IMR-90 (cell line): ENCODE measurements at regions not wholly inside any gene's neighbourhood (a gene's known extent, or its start where the extent isn't known, plus 50 kb on each side); places are given as distances from the start of the nearest gene placed in this dataset.

Source experiments
- ATAC-seq: fragments of 200-7000 bp; cut with Tn5 transposase; 2 replicates; pipeline ENCODE4 v1.9.1; 2020; ENCODE audit warnings: low read depth, mild to moderate bottlenecking, moderate library complexity
- BruUV-seq: library from RNA; stranded (reverse); fragments of 400-500 nt; replicated peaks from 2 replicates; lab custom pipeline; 2021; lab: Mats Ljungman, UMichigan
- CTCF ChIA-PET: fragments of 300-600 bp; formaldehyde crosslinking; extraction: SDS; loops from one replicate; lab custom pipeline; 2021; ENCODE audit warnings: antibody characterized with exemption; lab: Yijun Ruan, JAX
- POLR2A ChIA-PET: fragments of 300-600 bp; sonication (Branson Sonifier 250); formaldehyde crosslinking; loops from one replicate; lab custom pipeline; 2022; ENCODE audit warnings: antibody characterized with exemption; ENCODE audit not compliant: unreplicated experiment; lab: Charles Lee
- DNase-seq: peaks from one replicate; pipeline ENCODE4 v3.0.0; 2013
- H2AFZ ChIP-seq: replicated peaks from 2 replicates; pipeline ENCODE3; 2013; ENCODE audit warnings: low read length, mild to moderate bottlenecking; ENCODE audit not compliant: poor library complexity
- H2AK5ac ChIP-seq: 2 replicates; pipeline ENCODE4 v1.6.1; 2013; ENCODE audit warnings: low read depth, low read length, inconsistent platforms
- H2AK9ac ChIP-seq: replicated peaks from 2 replicates; pipeline ENCODE3; 2013; ENCODE audit warnings: mild to moderate bottlenecking, low read depth, low read length, moderate library complexity; ENCODE audit not compliant: poor library complexity
- H2BK120ac ChIP-seq: 2 replicates; pipeline ENCODE4 v1.6.1; 2013; ENCODE audit warnings: low read depth, low read length, inconsistent platforms
- H2BK15ac ChIP-seq: 3 replicates; pipeline ENCODE4 v1.6.1; 2013; ENCODE audit warnings: low read depth, low read length, inconsistent platforms
- H2BK20ac ChIP-seq: 2 replicates; pipeline ENCODE4 v1.6.1; 2013; ENCODE audit warnings: low read depth, mild to moderate bottlenecking, inconsistent platforms, low read length, moderate library complexity
- H2BK5ac ChIP-seq: 2 replicates; pipeline ENCODE4 v1.6.1; 2013; ENCODE audit warnings: mild to moderate bottlenecking, low read depth, low read length, inconsistent platforms; ENCODE audit not compliant: poor library complexity, severe bottlenecking
- H3K14ac ChIP-seq: replicated peaks from 2 replicates; pipeline ENCODE4 v1.6.1; 2013; ENCODE audit warnings: low read depth, low read length, inconsistent platforms
- H3K18ac ChIP-seq: 2 replicates; pipeline ENCODE4 v1.6.1; 2013; ENCODE audit warnings: low read depth, low read length, control low read depth
- H3K23ac ChIP-seq: 2 replicates; pipeline ENCODE4 v1.6.1; 2013; ENCODE audit warnings: low read depth, low read length, inconsistent platforms
- H3K27ac ChIP-seq: 2 replicates; pipeline ENCODE4 v1.5.1; 2013; ENCODE audit warnings: mild to moderate bottlenecking, control low read depth, low read length; ENCODE audit not compliant: insufficient read depth
- H3K27me3 ChIP-seq: 2 replicates; pipeline ENCODE4 v1.6.1; 2013; ENCODE audit warnings: low read length; ENCODE audit not compliant: control insufficient read depth, insufficient read depth
- H3K36me3 ChIP-seq: 2 replicates; pipeline ENCODE4 v1.6.1; 2013; ENCODE audit warnings: low read length, mixed read lengths; ENCODE audit not compliant: control insufficient read depth, insufficient read depth
- H3K4ac ChIP-seq: 2 replicates; pipeline ENCODE4 v1.6.1; 2013; ENCODE audit warnings: low read depth, low read length, inconsistent platforms
- H3K4me1 ChIP-seq: 2 replicates; pipeline ENCODE4 v1.6.1; 2013; ENCODE audit warnings: low read length, mixed read lengths; ENCODE audit not compliant: control insufficient read depth, insufficient read depth
- H3K4me2 ChIP-seq: 2 replicates; pipeline ENCODE4 v1.6.1; 2013; ENCODE audit warnings: low read depth, mild to moderate bottlenecking, control low read depth, low read length, moderate library complexity
- H3K4me3 ChIP-seq: 2 replicates; pipeline ENCODE4 v1.5.1; 2013; ENCODE audit warnings: low read depth, mild to moderate bottlenecking, control low read depth, low read length, moderate library complexity; ENCODE audit not compliant: insufficient read depth
- H3K56ac ChIP-seq: 2 replicates; pipeline ENCODE4 v1.6.1; 2013; ENCODE audit warnings: low read length, inconsistent platforms; ENCODE audit not compliant: insufficient read depth; ENCODE audit errors: extremely low read depth
- H3K79me1 ChIP-seq, 2 experiments: 2 replicates each; pipeline ENCODE4 v1.6.1; 2013; ENCODE audit warnings: low read length in 2 of 2, inconsistent platforms in 1 of 2, low read depth in 1 of 2
- H3K9ac ChIP-seq: 2 replicates; pipeline ENCODE4 v1.6.1; 2013; ENCODE audit warnings: low read depth, low read length, control low read depth
- H3K9me1 ChIP-seq: 2 replicates; pipeline ENCODE4 v1.6.1; 2013; ENCODE audit warnings: low read length, inconsistent platforms; ENCODE audit not compliant: insufficient read depth
- H3K9me3 ChIP-seq: 2 replicates; pipeline ENCODE4 v1.6.1; 2013; ENCODE audit warnings: low read length; ENCODE audit not compliant: control insufficient read depth, insufficient read depth
- H4K20me1 ChIP-seq: 2 replicates; pipeline ENCODE4 v1.6.1; 2013; ENCODE audit warnings: low read length, inconsistent platforms; ENCODE audit not compliant: insufficient read depth
- H4K5ac ChIP-seq: 2 replicates; pipeline ENCODE4 v1.6.1; 2013; ENCODE audit warnings: mild to moderate bottlenecking, low read depth, low read length, control low read depth
- H4K8ac ChIP-seq, 2 experiments: 2 replicates each; pipeline ENCODE4 v1.6.1; 2013; ENCODE audit warnings: low read depth in 2 of 2, low read length in 2 of 2, control low read depth in 1 of 2, inconsistent platforms in 1 of 2
- H4K91ac ChIP-seq: 2 replicates; pipeline ENCODE4 v1.6.1; 2013; ENCODE audit warnings: low read depth, low read length, inconsistent platforms; ENCODE audit not compliant: insufficient read depth
- BHLHE40 ChIP-seq: fragments of 150-350 bp; IDR thresholded peaks from 2 replicates; pipeline ENCODE4 v1.6.1; 2016; ENCODE audit warnings: mild to moderate bottlenecking, low read depth, low read length
- CEBPB ChIP-seq: IDR thresholded peaks from 2 replicates; pipeline ENCODE4 v1.6.1; 2012; ENCODE audit warnings: low read depth, low read length, improper control_type of control experiment
- CHD1 ChIP-seq: IDR thresholded peaks from 2 replicates; pipeline ENCODE4 v1.6.1; 2012; ENCODE audit warnings: low read depth, low read length, improper control_type of control experiment
- CTCF ChIP-seq: conservative IDR thresholded peaks from 2 replicates; pipeline ENCODE4 v1.5.1; 2012; ENCODE audit warnings: mild to moderate bottlenecking, low read depth, low read length, improper control_type of control experiment
- ELK1 ChIP-seq: fragments of 150-350 bp; IDR thresholded peaks from 2 replicates; pipeline ENCODE4 v1.6.1; 2016; ENCODE audit warnings: low read depth, mild to moderate bottlenecking, low read length, moderate library complexity, borderline replicate concordance
- FOS ChIP-seq: fragments of 150-350 bp; IDR thresholded peaks from 2 replicates; pipeline ENCODE4 v1.6.1; 2016; ENCODE audit warnings: low read depth, low read length
- MAFK ChIP-seq: IDR thresholded peaks from 2 replicates; pipeline ENCODE4 v1.6.1; 2012; ENCODE audit warnings: low read depth, low read length, improper control_type of control experiment
- MAZ ChIP-seq: IDR thresholded peaks from 2 replicates; pipeline ENCODE4 v1.6.1; 2012; ENCODE audit warnings: low read depth, mild to moderate bottlenecking, low read length, improper control_type of control experiment, moderate library complexity, borderline replicate concordance
- MXI1 ChIP-seq: IDR thresholded peaks from 2 replicates; pipeline ENCODE4 v1.6.1; 2012; ENCODE audit warnings: low read depth, mild to moderate bottlenecking, low read length, moderate library complexity, borderline replicate concordance
- NFE2L2 ChIP-seq: fragments of 150-350 bp; IDR thresholded peaks from 2 replicates; pipeline ENCODE4 v1.6.1; 2016; ENCODE audit warnings: low read depth, mild to moderate bottlenecking, low read length
- POLR2A ChIP-seq: IDR thresholded peaks from 2 replicates; pipeline ENCODE4 v1.6.1; 2012; ENCODE audit warnings: mild to moderate bottlenecking, low read depth, low read length
- RAD21 ChIP-seq: IDR thresholded peaks from 2 replicates; pipeline ENCODE4 v1.6.1; 2012; ENCODE audit warnings: low read length, improper control_type of control experiment
- RCOR1 ChIP-seq: IDR thresholded peaks from 2 replicates; pipeline ENCODE4 v1.6.1; 2012; ENCODE audit warnings: mild to moderate bottlenecking, low read length, improper control_type of control experiment; ENCODE audit not compliant: insufficient replicate concordance
- RFX5 ChIP-seq: IDR thresholded peaks from 2 replicates; pipeline ENCODE4 v1.8.0; 2012; ENCODE audit warnings: low read depth, mild to moderate bottlenecking, low read length, moderate library complexity
- SMC3 ChIP-seq: fragments of 150-350 bp; IDR thresholded peaks from 2 replicates; pipeline ENCODE4 v1.6.1; 2016; ENCODE audit warnings: low read depth, mild to moderate bottlenecking, antibody characterized with exemption, low read length, moderate library complexity
- USF2 ChIP-seq: fragments of 150-350 bp; IDR thresholded peaks from 2 replicates; pipeline ENCODE4 v1.6.1; 2017; ENCODE audit warnings: mild to moderate bottlenecking, antibody characterized with exemption, low read length, low read depth
- whole genome bisulfite sequencing, 2 experiments: methylation state at CpG; one replicate each; pipeline versions ENCODE4 v1.1.5 to v1.1.7; 2013; ENCODE audit warnings: missing lambda C conversion rate in 2 of 2; ENCODE audit not compliant: insufficient read length in 1 of 2; ENCODE audit errors: extremely low coverage in 2 of 2; 5-methylcytosine and 5-hydroxymethylcytosine counted together
- dilution Hi-C: fragments of 300-500 bp; cut with HindIII; formaldehyde crosslinking; loops from one replicate; pipeline ENCODE4 v1.14.3; 2018; ENCODE audit warnings: low sequenced_read_pairs; ENCODE audit not compliant: unreplicated experiment
- in situ Hi-C: fragments of 300-500 bp; cut with MboI; formaldehyde crosslinking; loops from 3 replicates; pipeline ENCODE4 v1.14.3; 2019; ENCODE audit warnings: low sequenced_read_pairs, inconsistent platforms, mixed read lengths
- intact Hi-C: fragments of 100-400 bp; cut with micrococcal nuclease; formaldehyde crosslinking; loops from 2 replicates; pipeline ENCODE4 v1.10.0; 2022

- H2BK15ac ChIP-seq: no peak overlapping the region
- no peaks in the 10 kb centered on the region for H3K4me1 ChIP-seq
- H3K27ac ChIP-seq: no peak overlapping the region
- H3K4ac ChIP-seq: no peak overlapping the region
- POLR2A ChIA-PET: no interaction called here
- H4K91ac ChIP-seq: no peak overlapping the region
- H3K36me3 ChIP-seq: no peaks in the 10 kb centered on the region
- no peak overlapping the region for H2AK9ac ChIP-seq
- H3K9me3 ChIP-seq: no peaks in the 10 kb centered on the region
- H2AFZ ChIP-seq: no peak overlapping the region
- no TSS peak for BruUV-seq
- dilution Hi-C loops (no loop called here), intact Hi-C loops (no loop called here), in situ Hi-C loops (no loop called here)
- no peak overlapping the region for H2BK120ac ChIP-seq
- H2AK5ac ChIP-seq: no peak overlapping the region
- no peak overlapping the region for H3K4me2 ChIP-seq
- no peaks in the 10 kb centered on the region for H3K9me1 ChIP-seq
- H3K14ac ChIP-seq: no peak overlapping the region
- ATAC-seq: no peak
- H4K5ac ChIP-seq: no peak overlapping the region
- no peak for DNase-seq
- no peak overlapping the region for H3K56ac ChIP-seq
- H3K23ac ChIP-seq: no peak overlapping the region
- no peak overlapping the region for H4K8ac ChIP-seq
- no peaks in the 10 kb centered on the region for H4K20me1 ChIP-seq
- H3K27me3 ChIP-seq: no peaks in the 10 kb centered on the region
- H3K9ac ChIP-seq: no peak overlapping the region
- TF ChIP-seq MXI1: no peak
- TF ChIP-seq CTCF: no peak
- TF ChIP-seq ELK1: no peak
- TF ChIP-seq RFX5: no peak
- TF ChIP-seq CEBPB: no peak
- no peak for TF ChIP-seq MAZ
- no peak for TF ChIP-seq RAD21
- TF ChIP-seq USF2: no peak
- no peak for TF ChIP-seq CHD1
- no peak for TF ChIP-seq NFE2L2
- TF ChIP-seq POLR2A: no peak
- TF ChIP-seq MAFK: no peak
- no peak for TF ChIP-seq RCOR1
- no peak for TF ChIP-seq SMC3
- no peak for TF ChIP-seq FOS
- no peak for TF ChIP-seq BHLHE40
- H2BK5ac ChIP-seq: no peak overlapping the region
- H3K79me1 ChIP-seq: no peaks in the 10 kb centered on the region
- no peak overlapping the region for H2BK20ac ChIP-seq
- CTCF ChIA-PET: no interaction called here
- H3K4me3 ChIP-seq: no peak overlapping the region
- no CpG with 5 or more reads among the region's 1 CpG for WGBS, 2 experiments
- no peak overlapping the region for H3K18ac ChIP-seq
These were observed 463.1 kb downstream of the EPM2A start for GRCh38 chr6:145272246-145272645.
